ENCODE measurements at regions not wholly inside any gene's neighbourhood (a gene's known extent, or its start where the extent isn't known, plus 50 kb on each side); places are given as distances from the start of the nearest gene placed in this dataset.

DNA sequence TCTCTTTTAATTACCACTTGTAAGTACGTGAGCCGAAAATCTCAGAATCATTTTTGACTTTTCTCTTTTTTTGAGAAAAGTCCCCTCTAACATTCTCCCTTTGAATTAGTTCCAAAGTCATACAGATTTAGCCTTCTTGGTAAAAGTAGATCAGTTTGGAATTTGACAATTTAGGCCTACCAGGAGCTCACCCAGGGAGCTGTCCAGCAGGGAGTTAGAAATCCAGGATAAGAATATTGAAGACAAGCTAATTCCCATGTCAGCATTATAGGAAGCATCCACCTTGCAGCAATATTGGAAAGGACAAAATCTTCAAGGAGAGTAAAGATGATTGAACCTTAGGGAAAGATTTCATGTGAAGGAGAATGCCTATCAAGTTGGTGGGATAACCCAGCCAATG lies 352.2 kb upstream of the CPEB2 start:
- Mint-ChIP-seq H3K27ac (no peak overlapping the region), H3K9me3 (peaks cover 12% of the 10 kb centered on the region), H3K36me3 (ENCODE audit: low read depth) (no peaks in the 10 kb centered on the region), H3K27me3 (no peaks in the 10 kb centered on the region), H3K4me1 (no peaks in the 10 kb centered on the region), H3K4me3 (no peak overlapping the region)
- TF ChIP-seq, protein P1, sequence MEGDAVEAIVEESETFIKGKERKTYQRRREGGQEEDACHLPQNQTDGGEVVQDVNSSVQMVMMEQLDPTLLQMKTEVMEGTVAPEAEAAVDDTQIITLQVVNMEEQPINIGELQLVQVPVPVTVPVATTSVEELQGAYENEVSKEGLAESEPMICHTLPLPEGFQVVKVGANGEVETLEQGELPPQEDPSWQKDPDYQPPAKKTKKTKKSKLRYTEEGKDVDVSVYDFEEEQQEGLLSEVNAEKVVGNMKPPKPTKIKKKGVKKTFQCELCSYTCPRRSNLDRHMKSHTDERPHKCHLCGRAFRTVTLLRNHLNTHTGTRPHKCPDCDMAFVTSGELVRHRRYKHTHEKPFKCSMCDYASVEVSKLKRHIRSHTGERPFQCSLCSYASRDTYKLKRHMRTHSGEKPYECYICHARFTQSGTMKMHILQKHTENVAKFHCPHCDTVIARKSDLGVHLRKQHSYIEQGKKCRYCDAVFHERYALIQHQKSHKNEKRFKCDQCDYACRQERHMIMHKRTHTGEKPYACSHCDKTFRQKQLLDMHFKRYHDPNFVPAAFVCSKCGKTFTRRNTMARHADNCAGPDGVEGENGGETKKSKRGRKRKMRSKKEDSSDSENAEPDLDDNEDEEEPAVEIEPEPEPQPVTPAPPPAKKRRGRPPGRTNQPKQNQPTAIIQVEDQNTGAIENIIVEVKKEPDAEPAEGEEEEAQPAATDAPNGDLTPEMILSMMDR (IDR thresholded peaks at IDR 0.05), result no peak
- ChIA-PET POLR2A (no interaction called here), CTCF (no interaction called here)
- DNase-seq (no peak), ATAC-seq (ENCODE audit: low read depth) (no peak)
- intact Hi-C loops (cut with micrococcal nuclease), result no loop called here

DNA sequence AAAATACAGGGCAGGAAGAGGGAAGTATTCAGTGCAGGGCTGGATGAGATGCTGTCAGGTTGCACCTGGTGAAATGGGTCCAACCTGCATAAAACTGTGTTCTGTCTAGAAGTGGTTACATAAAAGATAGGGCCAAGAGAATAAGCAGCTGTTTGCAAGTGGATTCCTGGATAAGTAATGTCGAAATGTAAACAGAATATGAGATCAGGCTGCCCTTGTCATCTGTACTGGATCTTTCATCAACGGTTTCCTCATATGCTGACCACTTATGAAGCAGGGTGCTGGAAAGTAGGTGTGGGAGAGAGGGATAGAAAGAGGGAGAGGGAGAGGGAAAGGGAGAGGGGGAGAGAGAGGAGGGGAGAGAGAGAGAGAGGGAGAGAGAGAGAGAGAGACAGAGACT lies 349.8 kb upstream of the CPEB2 start:
- ChIA-PET CTCF (no interaction called here), POLR2A (no interaction called here)
- no peak for DNase-seq
- Mint-ChIP-seq H3K27me3 (no peaks in the 10 kb centered on the region), H3K9me3 (peaks cover 8% of the 10 kb centered on the region), H3K4me1 (no peaks in the 10 kb centered on the region), H3K4me3 (no peak overlapping the region), H3K27ac (no peak overlapping the region), H3K36me3 (ENCODE audit: low read depth) (no peaks in the 10 kb centered on the region)
- intact Hi-C loops (cut with micrococcal nuclease), result no loop called here
- ATAC-seq (ENCODE audit: low read depth), result no peak
- TF ChIP-seq, protein P1 (IDR thresholded peaks at IDR 0.05), result no peak

DNA sequence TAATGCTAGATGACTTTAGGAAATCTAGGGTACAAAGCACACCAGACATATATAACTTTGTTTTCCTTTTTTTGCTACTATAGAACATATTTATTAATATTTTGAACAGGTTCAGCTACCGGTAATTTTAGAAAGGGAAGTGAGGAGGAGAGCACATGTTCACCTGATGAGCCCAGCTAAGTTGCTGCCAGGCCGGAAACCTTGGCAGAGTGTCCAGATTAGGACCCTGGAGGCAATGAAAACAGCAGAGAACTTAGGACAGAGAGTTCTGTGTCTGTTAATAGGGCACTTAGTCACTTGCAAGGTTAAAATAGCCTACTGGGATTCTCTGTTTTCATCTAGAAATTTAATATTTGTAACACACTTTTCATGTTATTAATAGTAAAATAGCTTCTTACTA lies 348.9 kb upstream of the CPEB2 start:
- Mint-ChIP-seq H3K9me3 (peaks cover 6% of the 10 kb centered on the region), H3K27ac (no peak overlapping the region), H3K4me1 (no peaks in the 10 kb centered on the region), H3K27me3 (no peaks in the 10 kb centered on the region), H3K36me3 (ENCODE audit: low read depth) (no peaks in the 10 kb centered on the region), H3K4me3 (no peak overlapping the region)
- intact Hi-C loops (cut with micrococcal nuclease), result no loop called here
- DNase-seq (no peak), ATAC-seq (ENCODE audit: low read depth) (no peak)
- POLR2A ChIA-PET, result no interaction called here
- TF ChIP-seq, protein P1 (IDR thresholded peaks at IDR 0.05), result no peak
- CTCF ChIA-PET, result no interaction called here

DNA sequence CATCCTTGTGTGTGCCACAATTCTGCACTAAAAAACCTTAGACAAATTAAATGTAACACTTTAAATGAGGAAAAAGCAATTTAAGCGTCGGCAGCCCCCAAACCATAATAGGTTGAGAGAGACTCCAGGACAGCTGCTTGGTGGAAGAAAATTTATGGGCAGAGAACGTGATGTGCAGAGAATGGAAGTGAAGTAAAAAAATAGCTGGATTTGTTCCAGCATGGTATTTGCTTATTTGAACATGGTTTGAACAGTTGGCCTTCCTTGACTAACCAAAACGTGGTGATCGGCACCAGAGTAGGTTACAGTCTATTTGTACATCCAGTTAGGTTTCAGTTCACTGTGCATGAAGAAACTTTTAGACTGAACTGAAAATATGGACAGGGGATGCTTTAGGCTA lies 343.0 kb upstream of the CPEB2 start:
- H3K27ac Mint-ChIP-seq, result no peak overlapping the region
- DNase-seq, result no peak
- H3K4me1 Mint-ChIP-seq, result no peaks in the 10 kb centered on the region
- H3K9me3 Mint-ChIP-seq, result peaks cover 4% of the 10 kb centered on the region
- ChIA-PET CTCF (no interaction called here), POLR2A (no interaction called here)
- H3K4me3 Mint-ChIP-seq, result no peak overlapping the region
- intact Hi-C loops (cut with micrococcal nuclease), result no loop called here
- H3K36me3 Mint-ChIP-seq (ENCODE audit: low read depth), result no peaks in the 10 kb centered on the region
- TF ChIP-seq, protein P1 (IDR thresholded peaks at IDR 0.05), result no peak
- no peak for ATAC-seq (ENCODE audit: low read depth)
- H3K27me3 Mint-ChIP-seq, result no peaks in the 10 kb centered on the region

DNA sequence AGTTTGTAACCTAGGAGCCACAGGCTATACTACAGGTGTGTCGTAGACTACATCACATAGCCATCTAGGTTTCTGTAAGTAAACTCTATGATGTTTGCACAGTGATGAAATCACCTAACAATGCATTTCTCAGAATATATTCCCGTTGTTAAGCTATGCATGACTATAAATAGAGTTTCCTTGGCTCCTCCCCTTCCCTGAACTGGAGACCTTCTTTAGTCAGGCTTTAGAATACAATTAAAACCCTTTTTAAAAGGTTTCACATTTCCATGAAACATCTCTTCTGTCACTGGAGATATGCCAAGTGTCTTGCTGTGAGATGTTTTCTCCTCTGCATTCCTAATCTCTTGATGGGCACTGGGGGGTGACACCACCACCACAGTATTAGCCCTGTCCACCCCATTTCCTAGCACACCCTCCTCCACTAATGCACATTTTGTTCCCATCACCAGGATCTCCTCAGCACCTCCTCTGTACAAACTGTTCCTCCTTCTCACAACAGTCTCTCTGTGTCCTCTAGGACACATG lies 334.6 kb upstream of the CPEB2 start:
- ATAC-seq (ENCODE audit: low read depth), result no peak
- CTCF ChIA-PET, result no interaction called here
- no peak overlapping the region for H3K27ac Mint-ChIP-seq
- DNase-seq, result no peak
- TF ChIP-seq, protein P1 (IDR thresholded peaks at IDR 0.05), result no peak
- H3K36me3 Mint-ChIP-seq (ENCODE audit: low read depth), result no peaks in the 10 kb centered on the region
- POLR2A ChIA-PET, result no interaction called here
- no peak overlapping the region for H3K4me3 Mint-ChIP-seq
- H3K9me3 Mint-ChIP-seq, result peaks cover 6% of the 10 kb centered on the region
- H3K27me3 Mint-ChIP-seq, result peaks cover 3% of the 10 kb centered on the region
- intact Hi-C loops (cut with micrococcal nuclease), result no loop called here
- no peaks in the 10 kb centered on the region for H3K4me1 Mint-ChIP-seq

Measured in activated B cell treated with CpG ODN at 0.5 μM for 24 hours (primary cell).